GM19468 (cell line): ENCODE measurements at regions not wholly inside any gene's neighbourhood (a gene's known extent, or its start where the extent isn't known, plus 50 kb on each side); places are given as distances from the start of the nearest gene placed in this dataset.

Experiments
- ATAC-seq: cut with Tn5 transposase; IDR thresholded peaks from one replicate; pipeline ENCODE4 v1.9.1; 2021; ENCODE audit warnings: mild to moderate bottlenecking, moderate library complexity, moderate number of reproducible peaks; ENCODE audit not compliant: unreplicated experiment; ENCODE audit errors: extremely low read depth

- no peak for ATAC-seq
Observed at GRCh38 chr6:25174678-25175077, 104.5 kb upstream of the CARMIL1 start.

DNA sequence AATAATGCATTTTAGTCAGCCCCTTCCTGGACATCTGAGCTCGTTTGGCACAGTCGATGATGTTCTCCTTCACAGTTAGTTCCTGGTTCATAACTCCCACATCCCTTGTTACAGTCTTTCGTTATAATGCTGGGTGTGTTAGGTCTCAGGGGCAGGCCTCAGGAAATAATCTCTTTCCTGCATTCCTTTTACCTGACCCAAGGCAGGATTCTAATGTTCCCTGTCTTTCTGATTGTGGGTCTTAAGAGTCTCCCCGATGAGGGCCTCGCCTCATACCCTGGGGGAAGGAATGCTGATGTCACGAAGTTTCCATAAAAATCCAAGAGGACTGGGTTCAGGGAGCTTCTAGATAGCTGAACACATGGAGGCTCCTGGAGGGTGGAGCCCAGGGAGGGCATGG is 104.0 kb upstream of the CARMIL1 start:
- ATAC-seq = no peak

DNA sequence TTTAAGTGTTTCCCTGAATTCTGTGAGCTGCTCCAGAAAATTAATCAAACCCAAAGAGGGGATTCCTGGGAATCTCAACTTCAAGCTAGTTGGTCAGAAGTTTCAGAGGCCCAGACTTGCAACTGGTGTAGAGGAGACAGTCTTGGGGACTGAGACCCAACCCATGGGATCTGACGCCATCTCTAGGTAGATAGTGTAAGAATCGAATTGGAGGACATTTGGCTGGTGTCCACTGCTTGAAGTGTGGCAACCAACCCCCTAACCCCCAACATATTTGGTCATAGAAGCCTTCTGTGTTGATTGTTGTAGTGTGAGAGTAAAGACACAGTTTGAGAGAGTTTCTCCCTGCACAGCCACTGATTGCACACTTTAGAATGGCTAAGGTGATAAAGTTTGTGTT is 103.5 kb upstream of the CARMIL1 start:
- ATAC-seq = no peak

DNA sequence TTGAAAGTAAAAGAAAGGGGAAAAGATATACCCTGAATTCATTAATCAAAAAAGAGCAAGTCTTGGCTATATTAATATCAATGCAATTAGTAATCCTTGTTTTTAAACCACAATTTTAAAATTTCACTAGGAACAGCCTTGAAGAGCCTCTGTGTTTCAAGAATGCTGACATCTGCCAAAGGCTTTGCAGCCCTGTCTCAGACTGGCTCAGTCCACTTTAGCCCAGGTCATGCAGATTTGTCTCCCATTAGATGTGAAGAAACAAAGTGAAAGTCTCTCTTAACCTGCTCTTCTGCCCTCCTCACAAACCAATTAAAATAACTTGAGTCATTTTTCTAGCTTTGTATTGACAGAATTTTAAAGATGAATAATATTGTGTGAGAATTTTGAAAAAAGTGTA is 102.7 kb upstream of the CARMIL1 start:
- no peak for ATAC-seq

GRCh38 chr6:25177500-25178028 is 101.6 kb upstream of the CARMIL1 start:
- no peak for ATAC-seq

DNA sequence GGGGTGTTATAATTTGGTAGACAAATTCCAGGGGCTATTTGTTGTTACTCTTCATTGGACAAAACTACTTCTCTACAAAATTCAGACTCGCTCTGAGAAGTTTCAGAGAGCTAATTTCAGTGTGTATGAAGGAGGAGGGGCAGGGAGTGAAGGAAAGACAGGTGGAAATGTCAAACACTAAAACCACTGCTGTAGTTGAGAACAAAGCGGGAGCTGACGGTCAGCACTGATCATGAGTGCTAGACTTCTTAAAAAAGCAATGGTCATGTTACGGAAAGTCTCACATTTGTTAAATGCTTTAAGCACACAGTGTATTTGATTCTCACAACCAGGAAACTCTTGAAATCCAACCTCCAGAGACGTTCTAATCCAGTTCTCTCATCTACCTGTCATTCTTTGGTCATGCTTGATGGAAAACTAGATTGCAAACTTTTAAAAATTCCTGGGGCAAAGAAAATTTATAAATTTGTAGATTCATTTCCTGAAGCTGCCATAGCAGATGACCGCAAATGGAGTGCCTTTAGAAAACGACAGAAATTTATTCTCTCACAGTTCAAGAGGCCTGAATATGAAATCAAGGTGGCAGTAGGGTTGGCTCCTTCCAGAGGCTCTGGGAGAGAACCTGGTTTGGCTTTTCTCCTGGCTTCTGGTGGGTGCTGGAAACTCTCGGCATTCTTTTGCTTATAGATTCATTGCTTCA is 100.7 kb upstream of the CARMIL1 start:
- no peak for ATAC-seq

GRCh38 chr6:25179051-25179778 is 100.0 kb upstream of the CARMIL1 start:
- no peak for ATAC-seq

- no peak for ATAC-seq
Observed at GRCh38 chr6:25180630-25181349, 98.4 kb upstream of the CARMIL1 start.

GRCh38 chr6:25181350-25181724 is 97.8 kb upstream of the CARMIL1 start:
- no peak for ATAC-seq

DNA sequence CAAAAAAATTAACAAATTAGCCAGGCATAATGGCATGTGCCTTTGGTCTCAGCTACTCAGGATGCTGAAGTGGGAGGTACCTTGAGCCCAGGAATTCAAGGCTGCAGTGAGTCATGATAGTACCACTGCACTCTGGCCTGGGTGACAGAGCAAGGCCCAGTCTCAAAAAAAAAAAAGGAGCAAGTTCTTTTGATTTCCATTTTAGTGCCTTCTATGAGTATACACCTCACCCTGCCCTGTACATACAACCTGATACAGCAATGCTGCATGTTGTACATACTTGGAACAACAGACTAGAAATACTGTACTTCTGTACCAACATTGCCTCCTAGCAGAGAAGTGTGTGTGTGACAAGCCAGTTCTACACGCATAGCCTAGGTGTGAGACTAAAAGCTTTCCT is 97.3 kb upstream of the CARMIL1 start:
- ATAC-seq = no peak

- ATAC-seq = no peak
Observed at GRCh38 chr6:25186919-25187318, 92.3 kb upstream of the CARMIL1 start.

DNA sequence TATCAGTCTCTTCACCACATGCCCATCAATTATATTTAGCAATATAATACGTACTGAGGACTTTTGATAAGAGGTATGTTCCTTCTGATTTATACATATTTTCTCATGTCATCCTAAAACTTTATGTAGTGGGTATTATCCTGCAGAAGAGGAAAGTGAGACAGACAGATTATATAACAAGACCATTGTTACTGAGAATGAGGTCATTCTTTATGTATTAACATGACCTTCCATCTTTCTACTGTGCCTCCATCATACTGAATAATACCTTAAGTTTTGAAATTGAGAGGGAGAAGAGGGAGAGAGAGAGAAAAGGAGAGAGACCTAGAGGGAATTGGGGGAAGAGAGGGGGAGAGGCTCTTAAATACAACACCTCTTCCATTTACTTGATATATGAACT is 90.9 kb upstream of the CARMIL1 start:
- ATAC-seq = no peak

DNA sequence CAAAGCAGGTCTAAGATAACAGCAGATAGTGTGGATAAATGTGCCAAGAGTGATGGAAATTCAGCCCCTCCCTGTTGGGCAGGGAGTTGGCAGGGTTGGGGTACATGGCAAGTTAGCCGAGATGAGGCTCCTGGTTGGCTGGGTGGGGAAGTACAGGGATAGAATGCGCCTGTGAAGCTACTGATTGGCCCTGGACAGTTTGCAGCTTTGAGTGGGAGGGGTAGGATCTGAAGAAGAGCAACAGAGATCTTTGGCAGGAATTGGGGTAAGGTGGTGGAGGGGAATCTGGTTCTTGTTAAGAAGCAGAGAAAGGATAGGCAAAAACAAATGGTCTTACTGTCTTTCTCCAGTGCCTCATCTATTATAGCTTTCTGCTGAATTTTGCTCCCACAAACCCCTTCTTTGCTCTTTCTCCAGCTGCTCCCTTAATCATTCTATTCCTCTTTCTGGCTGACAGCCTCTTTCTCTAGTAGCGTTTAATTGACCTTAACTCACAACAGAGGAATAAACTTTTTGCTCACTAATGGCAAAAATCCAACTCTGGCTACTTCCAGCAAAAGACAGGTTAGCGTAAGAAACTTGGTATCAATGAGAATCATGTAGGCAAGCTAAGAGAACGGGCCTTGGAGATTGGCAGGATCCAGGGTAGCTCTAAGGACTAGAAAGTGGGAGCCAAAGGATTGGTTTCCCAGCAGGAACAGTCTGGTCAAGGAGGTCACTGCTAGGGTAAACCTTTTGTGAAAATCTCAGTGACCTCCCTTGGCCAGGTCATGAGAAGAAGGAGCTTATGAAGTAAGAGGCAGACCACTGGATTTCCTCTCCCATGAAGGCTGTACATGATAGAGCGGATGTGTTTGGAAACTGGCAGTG is 86.3 kb upstream of the CARMIL1 start:
- ATAC-seq = no peak

DNA sequence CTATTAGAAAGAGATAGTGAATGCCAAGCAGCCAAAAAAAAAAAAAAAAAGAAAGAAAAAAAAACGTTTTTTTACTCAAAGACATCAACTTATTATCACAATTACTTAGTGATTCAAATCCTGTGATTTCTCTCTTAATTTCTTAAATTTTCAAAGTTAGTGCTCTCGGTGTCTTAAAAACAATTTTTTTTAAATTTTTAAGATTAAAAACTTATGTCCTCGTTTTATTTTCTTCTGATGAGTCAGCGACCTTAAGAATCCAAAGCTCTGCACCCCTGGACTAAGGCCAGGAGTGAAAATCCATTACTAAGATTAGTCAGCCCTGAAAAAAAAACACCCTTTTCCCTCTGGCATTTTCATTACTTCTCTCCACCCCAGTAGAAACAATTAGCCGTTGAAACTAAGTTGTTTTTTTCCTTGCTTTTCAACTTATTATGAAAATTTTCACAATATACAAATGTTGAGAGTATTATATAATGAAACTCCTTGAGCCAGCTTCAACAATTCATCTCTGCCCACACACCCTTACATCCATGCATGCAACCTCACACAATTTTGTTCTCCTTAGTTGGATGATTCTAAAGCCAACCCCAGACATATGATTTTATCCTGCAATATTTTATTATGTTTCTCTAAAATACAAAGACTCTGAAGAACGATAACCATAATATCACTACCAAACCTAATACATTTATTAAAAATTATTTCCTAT is 85.6 kb upstream of the CARMIL1 start:
- ATAC-seq = no peak

DNA sequence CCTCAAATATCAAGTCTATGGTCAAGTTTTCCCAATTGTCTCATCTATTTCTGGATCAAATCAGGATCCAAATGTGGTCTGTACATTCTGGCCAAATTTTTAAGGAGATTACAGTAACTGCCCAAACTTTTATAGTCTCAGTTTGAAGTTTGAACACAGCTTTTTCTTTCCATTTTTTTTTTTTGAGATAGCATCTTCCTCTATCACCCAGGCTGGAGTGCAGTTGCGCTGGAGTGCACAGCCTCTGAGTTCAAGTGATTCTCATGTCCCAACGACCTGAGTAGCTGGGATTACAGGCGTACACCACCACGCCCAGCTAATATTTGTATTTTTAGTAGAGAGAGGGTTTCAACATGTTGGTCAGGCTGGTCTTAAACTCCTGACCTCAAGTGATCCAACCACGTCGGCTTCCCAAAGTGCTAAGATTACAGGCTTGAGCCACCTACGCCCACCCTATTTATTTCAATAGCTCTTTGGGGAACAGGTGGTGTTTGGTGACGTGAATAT is 84.9 kb upstream of the CARMIL1 start:
- ATAC-seq = no peak

DNA sequence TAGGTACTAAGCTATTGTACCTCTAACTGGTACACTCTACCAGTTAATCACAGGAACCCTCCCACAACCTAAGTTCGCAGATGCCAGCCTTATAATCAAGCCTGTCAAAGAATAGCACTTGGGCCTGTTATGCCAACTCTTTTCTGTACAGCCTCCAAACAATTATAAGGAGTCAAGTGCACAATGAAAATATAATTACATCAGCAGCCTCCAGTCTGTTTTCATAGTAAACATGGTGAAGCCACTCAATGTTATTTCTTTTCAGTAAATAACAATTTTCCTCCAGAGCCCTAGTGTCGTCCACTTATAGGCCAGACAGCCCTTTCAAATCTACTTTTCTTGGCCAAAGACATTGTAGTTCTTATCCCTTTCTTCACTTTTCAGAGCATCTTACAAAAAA is 82.7 kb upstream of the CARMIL1 start:
- no peak for ATAC-seq

DNA sequence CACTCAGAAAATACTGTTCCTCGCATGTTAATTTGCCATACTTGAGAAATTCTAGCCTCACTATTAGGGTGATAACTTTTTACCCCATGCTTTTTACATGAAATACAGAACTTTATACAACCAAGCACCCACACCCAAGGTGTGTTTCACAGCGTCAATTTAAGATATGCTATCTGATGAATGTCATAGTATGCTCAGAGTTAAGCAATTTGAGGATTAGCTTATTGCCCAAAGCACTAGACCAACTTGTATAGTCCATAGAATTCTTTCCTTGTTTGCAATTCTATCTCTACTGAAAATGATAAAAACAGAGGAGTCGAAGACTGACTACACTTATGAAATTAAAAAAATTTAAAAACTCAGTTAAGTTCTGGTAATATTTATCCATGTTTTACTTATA is 82.1 kb upstream of the CARMIL1 start:
- no peak for ATAC-seq

- ATAC-seq = no peak
Observed at GRCh38 chr6:25199544-25199943, 79.6 kb upstream of the CARMIL1 start.

DNA sequence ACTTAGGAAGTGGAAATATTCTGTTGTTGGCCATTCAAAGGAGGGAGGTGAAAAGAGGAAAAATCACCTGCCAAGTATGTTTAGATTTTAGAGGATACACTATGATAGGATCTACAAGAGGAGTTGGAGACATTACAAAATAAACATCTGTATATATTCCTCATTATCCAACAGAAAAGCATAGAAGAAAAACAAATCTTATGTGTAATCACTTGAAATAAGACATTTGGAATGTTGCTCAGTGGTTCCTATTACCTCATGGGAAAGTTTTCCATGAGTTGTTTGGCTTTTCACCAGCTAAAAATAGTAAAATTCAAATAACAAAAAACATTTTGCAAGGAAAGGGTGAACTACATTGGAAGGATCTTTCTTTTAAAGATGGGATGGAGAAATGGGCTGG is 76.7 kb upstream of the CARMIL1 start:
- ATAC-seq = no peak
